ENCODE measurements at regions not wholly inside any gene's neighbourhood (a gene's known extent, or its start where the extent isn't known, plus 50 kb on each side); places are given as distances from the start of the nearest gene placed in this dataset.

- Mint-ChIP-seq H3K36me3 (ENCODE audit: low read depth) (peaks cover 1% of the 10 kb centered on the region), H3K4me3 (no peak overlapping the region), H3K4me1 (ENCODE audit: low read depth) (no peaks in the 10 kb centered on the region), H3K27ac (no peak overlapping the region), H3K27me3 (ENCODE audit: low read depth) (no peaks in the 10 kb centered on the region), H3K9me3 (peaks cover 3% of the 10 kb centered on the region)
Measured at GRCh38 chr2:144081272-144081671, 438.6 kb downstream of the ZEB2 start.

GRCh38 chr2:144079803-144080202 is 440.1 kb downstream of the ZEB2 start:
- Mint-ChIP-seq H3K27ac (no peak overlapping the region), H3K27me3 (ENCODE audit: low read depth) (no peaks in the 10 kb centered on the region), H3K4me1 (ENCODE audit: low read depth) (no peaks in the 10 kb centered on the region), H3K9me3 (no peaks in the 10 kb centered on the region), H3K36me3 (ENCODE audit: low read depth) (peaks cover 1% of the 10 kb centered on the region), H3K4me3 (no peak overlapping the region)

GRCh38 chr2:144078802-144079724 is 440.9 kb downstream of the ZEB2 start:
- Mint-ChIP-seq H3K27me3 (ENCODE audit: low read depth) (no peaks in the 10 kb centered on the region), H3K9me3 (no peaks in the 10 kb centered on the region), H3K4me3 (no peak overlapping the region), H3K27ac (no peak overlapping the region), H3K4me1 (ENCODE audit: low read depth) (no peaks in the 10 kb centered on the region), H3K36me3 (ENCODE audit: low read depth) (peaks cover 1% of the 10 kb centered on the region)

GRCh38 chr2:144078106-144078505 is 441.8 kb downstream of the ZEB2 start:
- Mint-ChIP-seq H3K27me3 (ENCODE audit: low read depth) (no peaks in the 10 kb centered on the region), H3K4me1 (ENCODE audit: low read depth) (no peaks in the 10 kb centered on the region), H3K27ac (no peak overlapping the region), H3K36me3 (ENCODE audit: low read depth) (peaks cover 1% of the 10 kb centered on the region), H3K4me3 (no peak overlapping the region), H3K9me3 (no peaks in the 10 kb centered on the region)

- Mint-ChIP-seq H3K27ac (no peak overlapping the region), H3K4me3 (no peak overlapping the region), H3K27me3 (ENCODE audit: low read depth) (no peaks in the 10 kb centered on the region), H3K36me3 (ENCODE audit: low read depth) (no peaks in the 10 kb centered on the region), H3K4me1 (ENCODE audit: low read depth) (no peaks in the 10 kb centered on the region), H3K9me3 (no peaks in the 10 kb centered on the region)
Measured at GRCh38 chr2:144074450-144074849, 445.5 kb downstream of the ZEB2 start.

- Mint-ChIP-seq H3K27ac (no peak overlapping the region), H3K36me3 (ENCODE audit: low read depth) (no peaks in the 10 kb centered on the region), H3K27me3 (ENCODE audit: low read depth) (no peaks in the 10 kb centered on the region)
Measured at GRCh38 chr2:144071461-144071860, 448.5 kb downstream of the ZEB2 start.

GRCh38 chr2:144067506-144067905 is 452.4 kb downstream of the ZEB2 start:
- no peak overlapping the region for H3K27ac Mint-ChIP-seq
- no peaks in the 10 kb centered on the region for H3K27me3 Mint-ChIP-seq (ENCODE audit: low read depth)
- H3K4me3 Mint-ChIP-seq, result no peak overlapping the region
- no peaks in the 10 kb centered on the region for H3K9me3 Mint-ChIP-seq
- no peaks in the 10 kb centered on the region for H3K4me1 Mint-ChIP-seq (ENCODE audit: low read depth)
- H3K36me3 Mint-ChIP-seq (ENCODE audit: low read depth), result no peaks in the 10 kb centered on the region

More at GRCh38 chr2:144071461-144071860, 448.5 kb downstream of the ZEB2 start:
- no peaks in the 10 kb centered on the region for H3K4me1 Mint-ChIP-seq (ENCODE audit: low read depth)
- H3K4me3 Mint-ChIP-seq, result no peak overlapping the region
- no peaks in the 10 kb centered on the region for H3K9me3 Mint-ChIP-seq

GRCh38 chr2:144063602-144064001 is 456.3 kb downstream of the ZEB2 start:
- Mint-ChIP-seq H3K27ac (no peak overlapping the region), H3K4me1 (ENCODE audit: low read depth) (no peaks in the 10 kb centered on the region), H3K36me3 (ENCODE audit: low read depth) (no peaks in the 10 kb centered on the region), H3K27me3 (ENCODE audit: low read depth) (no peaks in the 10 kb centered on the region), H3K4me3 (no peak overlapping the region), H3K9me3 (no peaks in the 10 kb centered on the region)

GRCh38 chr2:144054911-144055310 is 465.0 kb downstream of the ZEB2 start:
- H3K27me3 Mint-ChIP-seq (ENCODE audit: low read depth), result no peaks in the 10 kb centered on the region
- no peaks in the 10 kb centered on the region for H3K4me1 Mint-ChIP-seq (ENCODE audit: low read depth)
- no peaks in the 10 kb centered on the region for H3K36me3 Mint-ChIP-seq (ENCODE audit: low read depth)
- H3K27ac Mint-ChIP-seq, result no peak overlapping the region
- no peak overlapping the region for H3K4me3 Mint-ChIP-seq
- no peaks in the 10 kb centered on the region for H3K9me3 Mint-ChIP-seq

GRCh38 chr2:144052083-144052482 is 467.8 kb downstream of the ZEB2 start:
- H3K4me1 Mint-ChIP-seq (ENCODE audit: low read depth), result no peaks in the 10 kb centered on the region
- H3K27me3 Mint-ChIP-seq (ENCODE audit: low read depth), result no peaks in the 10 kb centered on the region
- no peaks in the 10 kb centered on the region for H3K9me3 Mint-ChIP-seq
- H3K27ac Mint-ChIP-seq, result no peak overlapping the region
- no peaks in the 10 kb centered on the region for H3K36me3 Mint-ChIP-seq (ENCODE audit: low read depth)
- H3K4me3 Mint-ChIP-seq, result no peak overlapping the region

- Mint-ChIP-seq H3K9me3 (no peaks in the 10 kb centered on the region), H3K36me3 (ENCODE audit: low read depth) (no peaks in the 10 kb centered on the region)
Measured at GRCh38 chr2:144049137-144049536, 470.8 kb downstream of the ZEB2 start.

GRCh38 chr2:144048631-144049060 is 471.3 kb downstream of the ZEB2 start:
- Mint-ChIP-seq H3K27me3 (ENCODE audit: low read depth) (no peaks in the 10 kb centered on the region), H3K4me3 (no peak overlapping the region)

More at GRCh38 chr2:144049137-144049536, 470.8 kb downstream of the ZEB2 start:
- no peak overlapping the region for H3K27ac Mint-ChIP-seq
- no peaks in the 10 kb centered on the region for H3K27me3 Mint-ChIP-seq (ENCODE audit: low read depth)
- no peaks in the 10 kb centered on the region for H3K4me1 Mint-ChIP-seq (ENCODE audit: low read depth)
- H3K4me3 Mint-ChIP-seq, result no peak overlapping the region

GRCh38 chr2:144042751-144043150 is 477.2 kb downstream of the ZEB2 start:
- H3K4me1 Mint-ChIP-seq (ENCODE audit: low read depth), result peaks cover 1% of the 10 kb centered on the region
- H3K36me3 Mint-ChIP-seq (ENCODE audit: low read depth), result no peaks in the 10 kb centered on the region
- H3K4me3 Mint-ChIP-seq, result no peak overlapping the region
- H3K27me3 Mint-ChIP-seq (ENCODE audit: low read depth), result no peaks in the 10 kb centered on the region
- H3K27ac Mint-ChIP-seq, result no peak overlapping the region
- no peaks in the 10 kb centered on the region for H3K9me3 Mint-ChIP-seq

More at GRCh38 chr2:144048631-144049060, 471.3 kb downstream of the ZEB2 start:
- Mint-ChIP-seq H3K9me3 (no peaks in the 10 kb centered on the region), H3K36me3 (ENCODE audit: low read depth) (no peaks in the 10 kb centered on the region), H3K4me1 (ENCODE audit: low read depth) (no peaks in the 10 kb centered on the region), H3K27ac (no peak overlapping the region)

- H3K4me3 Mint-ChIP-seq, result no peak overlapping the region
- H3K36me3 Mint-ChIP-seq (ENCODE audit: low read depth), result no peaks in the 10 kb centered on the region
- no peaks in the 10 kb centered on the region for H3K27me3 Mint-ChIP-seq (ENCODE audit: low read depth)
- H3K4me1 Mint-ChIP-seq (ENCODE audit: low read depth), result peaks cover 1% of the 10 kb centered on the region
- H3K27ac Mint-ChIP-seq, result no peak overlapping the region
- no peaks in the 10 kb centered on the region for H3K9me3 Mint-ChIP-seq
Measured at GRCh38 chr2:144041612-144042011, 478.3 kb downstream of the ZEB2 start.

- Mint-ChIP-seq H3K4me1 (ENCODE audit: low read depth) (peaks cover 1% of the 10 kb centered on the region), H3K36me3 (ENCODE audit: low read depth) (no peaks in the 10 kb centered on the region), H3K4me3 (no peak overlapping the region), H3K9me3 (no peaks in the 10 kb centered on the region), H3K27me3 (ENCODE audit: low read depth) (no peaks in the 10 kb centered on the region), H3K27ac (no peak overlapping the region)
Measured at GRCh38 chr2:144040834-144041233, 479.1 kb downstream of the ZEB2 start.

Measured in T-helper 1 cell treated with Interleukin-12 subunit alpha and Interleukin-12 subunit beta and Interleukin-4 antibody, amounts not matched to agents 30 μg/mL and 1 μg/mL, for 36 hours (primary cell).